GM21786 (cell line): ENCODE measurements at regions not wholly inside any gene's neighbourhood (a gene's known extent, or its start where the extent isn't known, plus 50 kb on each side); places are given as distances from the start of the nearest gene placed in this dataset.

Experiments used
- ATAC-seq: cut with Tn5 transposase; IDR thresholded peaks from one replicate; pipeline ENCODE4 v1.9.1; 2021; ENCODE audit not compliant: unreplicated experiment

DNA sequence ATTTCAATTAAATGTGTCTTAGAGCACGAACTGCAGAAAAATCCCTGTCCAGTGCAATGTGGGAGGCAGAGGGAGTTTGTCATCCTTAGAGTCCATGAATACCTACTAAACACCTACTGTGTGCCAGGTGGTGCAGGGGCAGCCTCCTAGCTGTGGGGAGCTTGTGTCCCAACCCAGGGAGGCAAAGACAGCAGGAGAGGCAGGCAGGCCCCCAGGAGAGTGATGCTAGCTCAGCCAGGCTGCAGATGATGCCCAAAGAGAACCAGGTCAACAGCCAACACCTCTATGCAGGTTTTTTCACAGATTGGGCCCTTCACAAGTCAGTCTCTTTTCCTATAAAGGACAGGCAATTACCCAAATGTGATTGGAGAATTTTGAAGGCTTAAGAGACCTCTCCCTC is 108.2 kb upstream of the UQCRFS1 start:
- ATAC-seq, result no peak

DNA sequence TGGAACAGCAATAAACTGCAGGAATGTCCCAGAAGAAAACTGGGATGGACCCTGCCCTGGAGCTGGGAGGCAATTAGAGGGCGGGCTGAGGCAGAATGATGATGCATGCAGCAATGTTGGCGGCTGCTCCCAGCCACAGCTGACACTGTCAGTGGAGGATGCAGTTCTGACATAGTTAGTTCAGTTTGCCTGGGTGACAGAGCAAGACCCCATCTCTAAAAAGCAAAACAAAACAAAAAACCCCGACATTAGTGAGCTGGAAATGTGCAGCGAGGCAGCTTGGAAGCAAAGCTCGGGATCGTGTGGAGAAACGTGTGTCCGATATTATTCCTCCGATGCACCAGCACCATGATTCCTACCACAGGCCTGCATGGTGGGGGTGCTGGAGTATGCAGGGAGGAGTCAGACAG is 110.1 kb upstream of the UQCRFS1 start:
- no peak for ATAC-seq

DNA sequence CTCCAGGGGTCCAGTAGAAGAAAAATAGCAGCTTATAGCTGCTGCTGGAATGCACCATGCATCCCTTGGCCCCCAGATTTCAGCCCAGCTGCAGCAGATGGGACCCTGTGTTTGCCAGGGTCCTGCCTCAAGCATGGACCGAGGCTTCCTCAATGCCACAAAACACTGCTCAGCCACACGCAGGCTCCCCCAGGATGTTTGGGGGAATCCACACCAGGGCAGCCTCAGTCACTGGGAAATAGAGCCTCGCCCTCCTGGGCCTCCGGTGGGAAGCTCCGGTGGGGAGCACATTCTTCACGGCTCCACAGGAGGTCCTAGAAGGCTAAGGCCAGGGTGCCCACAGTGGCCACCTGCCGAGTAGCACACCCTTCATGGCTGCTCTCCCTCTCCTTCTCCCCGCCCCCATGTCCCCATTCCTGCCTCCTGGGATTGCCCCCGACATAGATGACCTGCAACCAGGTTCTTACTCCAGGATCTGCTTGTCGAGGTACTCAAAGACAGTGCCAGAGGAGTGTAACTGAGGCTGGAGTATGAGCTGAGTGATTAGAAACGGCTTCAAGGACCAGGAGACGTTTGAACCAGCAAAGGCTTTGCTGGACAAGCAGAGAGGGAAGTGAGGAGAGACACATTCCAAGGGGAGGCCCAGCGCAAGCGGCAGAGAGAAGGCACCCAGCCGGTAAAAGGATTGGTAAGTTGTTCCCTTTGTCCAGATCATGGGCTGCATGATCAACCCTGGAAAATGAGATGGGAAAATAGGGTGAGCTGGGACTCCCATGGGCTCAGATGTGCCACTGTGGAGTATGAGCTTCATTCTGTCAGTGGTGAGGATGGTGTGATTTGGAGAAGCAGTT is 110.7 kb upstream of the UQCRFS1 start:
- ATAC-seq, result no peak

DNA sequence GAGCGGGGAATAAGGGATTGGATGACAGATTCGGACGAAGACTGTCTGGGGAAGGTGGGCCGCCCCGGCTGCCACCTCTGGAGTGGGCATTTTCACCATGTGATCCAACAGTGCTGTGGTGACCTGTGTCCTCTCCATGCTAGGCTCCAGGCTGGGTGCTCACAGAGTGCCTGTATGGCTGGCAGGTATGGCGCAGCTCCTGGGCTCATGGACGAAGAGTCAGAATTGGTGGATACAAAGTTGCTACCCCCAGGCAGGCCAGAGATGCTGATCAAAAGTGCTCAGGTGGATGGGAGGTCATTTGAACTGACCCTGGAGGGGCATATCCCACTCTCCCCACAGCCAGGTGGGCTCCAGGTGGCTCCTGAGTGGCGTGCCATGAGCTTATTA is 111.3 kb upstream of the UQCRFS1 start:
- no peak for ATAC-seq

DNA sequence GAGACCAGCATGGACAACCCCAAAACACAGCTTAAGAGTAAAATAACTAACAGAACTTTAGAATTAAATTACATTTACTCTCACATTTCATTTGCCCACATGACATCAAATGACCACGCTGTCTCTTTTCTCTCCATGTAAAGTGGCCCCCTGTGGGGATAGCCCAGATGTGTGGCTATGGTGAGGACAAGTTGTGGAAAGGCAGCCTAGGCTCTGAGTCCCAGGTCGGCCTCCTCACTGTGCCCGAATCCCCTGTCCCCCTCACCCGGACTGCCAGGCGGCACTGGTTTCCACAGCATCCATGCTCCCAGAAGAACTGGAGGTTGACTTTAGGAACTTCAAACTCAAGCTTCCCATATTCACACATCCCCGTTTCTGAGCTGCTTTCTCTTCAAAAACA is 111.8 kb upstream of the UQCRFS1 start:
- ATAC-seq, result no peak

DNA sequence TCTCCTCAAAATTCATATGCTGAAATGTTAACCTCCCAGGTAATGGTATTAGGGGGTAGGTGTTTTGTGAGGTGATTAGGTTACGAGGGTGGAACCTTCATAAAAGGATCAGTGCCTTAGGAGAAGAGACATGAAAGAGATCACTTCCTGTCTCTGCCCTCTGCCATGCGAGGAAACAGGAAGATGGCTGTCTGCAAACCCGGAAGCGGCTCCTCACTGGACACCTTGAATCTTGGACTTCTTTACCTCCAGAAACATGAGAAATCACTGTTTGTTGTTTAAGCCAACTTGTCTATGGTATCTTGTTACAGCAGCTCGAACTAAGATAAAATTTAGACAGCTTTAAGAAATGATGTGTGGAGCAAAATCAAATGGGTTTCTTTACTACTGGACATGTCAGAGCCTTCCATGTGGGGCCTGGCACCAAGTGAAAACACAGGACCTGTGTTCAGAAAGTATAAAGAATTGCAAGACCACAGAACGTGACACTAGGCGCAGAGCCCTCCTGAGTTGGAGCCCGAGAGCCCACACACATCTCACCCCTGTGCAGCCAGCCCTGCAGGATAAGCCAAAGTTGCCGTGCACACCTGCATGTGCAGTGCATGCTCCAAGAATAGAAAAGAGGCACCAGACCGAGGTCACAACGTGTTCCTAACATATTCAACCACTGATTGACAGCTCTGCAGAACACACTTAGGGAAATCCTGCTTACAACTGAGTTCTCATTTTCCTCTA is 112.5 kb upstream of the UQCRFS1 start:
- no peak for ATAC-seq

DNA sequence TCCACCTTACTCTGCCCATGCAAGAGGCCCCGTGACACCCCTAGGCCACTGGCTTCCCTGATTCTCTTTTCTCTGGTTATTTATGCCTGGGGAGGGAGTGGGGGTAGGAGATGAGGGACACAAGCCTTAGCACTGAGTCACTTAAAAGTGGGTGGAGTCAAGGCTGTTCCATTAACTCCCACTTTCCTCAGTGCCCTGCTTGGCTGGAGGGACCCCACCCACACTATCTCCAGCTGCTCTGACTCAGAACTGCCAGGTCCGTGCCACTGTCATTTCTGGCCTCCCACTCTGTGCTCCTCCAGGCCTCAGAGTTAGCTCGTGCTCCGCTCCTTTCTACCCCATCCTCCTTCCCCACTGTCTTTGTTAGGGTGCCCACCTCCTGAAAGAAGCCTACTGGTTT is 113.4 kb upstream of the UQCRFS1 start:
- no peak for ATAC-seq

DNA sequence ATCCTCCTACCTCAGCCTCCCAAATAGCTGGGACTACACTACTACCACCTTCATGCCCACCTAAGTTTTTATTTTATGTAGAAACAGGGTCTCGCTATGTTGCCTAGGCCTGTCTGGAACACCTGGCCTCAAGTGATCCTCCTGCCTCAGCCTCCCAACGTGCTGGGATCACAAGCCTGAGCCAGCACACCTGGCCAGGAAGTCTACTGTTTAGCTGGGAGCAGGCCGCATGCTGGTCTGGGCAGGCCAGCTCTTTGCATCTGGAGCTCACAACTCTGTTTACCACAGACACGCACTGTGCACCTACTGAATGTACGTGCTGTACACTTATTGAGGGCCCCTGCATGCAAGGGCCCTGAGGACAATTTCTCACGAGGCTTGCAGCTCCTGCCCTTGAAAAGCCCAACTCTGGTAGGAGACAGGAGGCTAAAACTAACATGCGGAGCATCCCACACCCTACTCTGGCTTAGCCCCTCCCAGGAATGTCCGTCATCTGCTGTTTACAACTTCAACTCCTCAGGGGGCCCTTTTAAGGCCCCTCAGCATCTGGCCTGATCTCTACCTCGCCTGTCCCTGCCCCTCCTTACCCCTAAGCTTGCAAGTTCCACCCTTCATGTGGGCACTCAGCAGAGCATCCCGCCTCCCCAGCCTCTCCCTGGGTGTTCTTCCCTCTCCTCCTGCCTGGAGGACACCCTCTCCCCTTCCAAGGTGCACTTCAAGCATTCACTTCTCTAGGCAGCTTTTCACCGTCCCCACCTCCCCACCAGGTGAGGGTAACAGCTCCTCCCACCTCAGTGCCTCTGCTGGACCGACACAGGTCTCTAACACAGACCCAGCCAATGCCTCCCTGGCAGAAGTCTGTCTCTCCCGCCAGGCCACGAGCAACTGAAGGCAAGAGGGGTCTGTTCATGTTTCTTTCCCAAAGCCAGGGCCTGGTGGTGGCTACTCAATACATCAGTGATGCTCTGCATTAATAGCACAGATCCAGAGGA is 114.2 kb upstream of the UQCRFS1 start:
- ATAC-seq, result no peak

DNA sequence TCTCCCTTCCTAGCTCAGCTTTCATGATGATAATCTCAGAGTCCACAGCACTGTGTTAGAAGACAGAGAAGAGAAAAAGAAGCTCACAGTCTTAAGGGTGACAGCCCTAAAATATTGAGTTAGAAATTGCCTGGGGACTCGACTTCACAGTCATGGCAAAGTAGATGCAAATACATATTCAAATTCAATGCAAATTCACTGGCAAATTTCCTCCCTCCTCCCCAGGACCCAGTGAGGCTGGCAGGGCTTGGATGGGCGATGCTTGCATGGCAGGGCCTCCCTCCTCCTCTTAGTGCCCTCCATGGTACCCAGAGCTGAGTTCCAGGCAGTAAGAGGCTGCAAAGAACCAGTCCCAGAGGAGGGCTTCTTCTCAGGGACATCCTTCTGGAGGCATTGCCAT is 115.6 kb upstream of the UQCRFS1 start:
- ATAC-seq, result no peak

DNA sequence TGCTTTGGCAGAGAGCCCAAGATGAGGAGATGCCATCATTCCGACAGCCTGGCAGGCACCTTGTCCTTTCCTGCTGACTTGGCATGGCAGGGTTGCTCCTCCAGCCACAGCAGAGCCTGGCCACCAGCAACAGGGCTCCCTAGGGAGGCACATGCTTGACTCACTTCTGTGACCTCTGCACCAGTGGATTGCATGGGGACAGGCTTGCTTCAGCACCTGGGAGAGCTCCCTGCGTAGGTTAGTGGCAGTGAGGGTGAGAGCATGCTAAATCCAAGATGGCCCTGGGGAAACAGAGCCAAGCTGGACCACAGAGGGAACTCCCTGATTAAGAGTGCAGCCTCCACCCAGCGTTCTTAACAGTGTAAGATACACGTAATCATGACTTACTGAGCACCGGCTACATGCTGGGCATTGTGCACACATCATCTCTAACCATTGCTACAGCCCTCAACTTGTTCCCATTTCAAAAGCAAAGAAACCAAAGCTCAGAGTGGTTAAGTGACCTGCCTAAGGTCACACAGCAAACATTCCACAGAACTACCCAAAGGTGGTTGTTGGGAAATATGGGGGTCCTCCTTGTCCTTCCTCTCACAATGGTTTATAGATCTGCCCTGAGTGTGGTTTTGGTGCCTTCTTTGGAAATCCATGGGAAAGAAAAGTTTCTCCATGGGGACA is 116.6 kb upstream of the UQCRFS1 start:
- ATAC-seq, result no peak

DNA sequence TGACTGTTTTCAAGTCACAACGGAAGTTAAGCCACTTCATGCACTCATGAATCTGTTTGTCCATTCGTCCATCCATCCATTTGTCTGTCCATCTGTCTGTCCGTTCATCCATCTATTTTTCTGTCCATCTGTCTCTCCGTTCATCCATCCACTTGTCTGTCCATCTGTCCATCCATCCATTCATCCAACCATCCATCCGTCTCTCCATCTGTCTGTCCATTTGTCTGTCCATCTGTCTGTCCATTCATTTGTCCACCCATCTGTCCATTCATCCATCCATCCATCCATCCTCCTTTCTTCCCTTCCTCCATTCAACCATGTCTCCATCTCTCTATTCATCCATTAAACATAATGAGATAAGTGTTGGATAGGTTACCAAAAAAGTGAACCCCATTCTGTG is 123.5 kb upstream of the UQCRFS1 start:
- no peak for ATAC-seq

DNA sequence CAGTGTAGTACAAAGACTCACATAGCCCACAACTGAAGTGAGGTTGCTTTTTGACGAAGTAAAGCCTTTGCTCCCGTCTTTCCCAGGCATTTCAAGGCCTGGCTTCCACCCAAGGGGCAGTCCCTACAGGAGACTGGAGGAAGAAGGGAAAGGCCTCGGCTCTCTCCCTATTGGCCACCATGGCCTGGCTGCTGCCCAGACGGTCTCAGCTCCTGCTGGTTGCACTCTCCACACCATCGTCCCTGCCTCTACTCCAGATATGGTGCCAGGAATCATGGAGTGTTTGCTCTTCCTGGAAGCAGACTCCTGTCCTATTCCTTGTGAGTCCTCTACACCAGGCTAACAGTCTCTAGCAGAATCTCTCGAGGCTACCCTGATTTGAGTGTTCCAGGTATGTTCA is 124.1 kb upstream of the UQCRFS1 start:
- no peak for ATAC-seq

DNA sequence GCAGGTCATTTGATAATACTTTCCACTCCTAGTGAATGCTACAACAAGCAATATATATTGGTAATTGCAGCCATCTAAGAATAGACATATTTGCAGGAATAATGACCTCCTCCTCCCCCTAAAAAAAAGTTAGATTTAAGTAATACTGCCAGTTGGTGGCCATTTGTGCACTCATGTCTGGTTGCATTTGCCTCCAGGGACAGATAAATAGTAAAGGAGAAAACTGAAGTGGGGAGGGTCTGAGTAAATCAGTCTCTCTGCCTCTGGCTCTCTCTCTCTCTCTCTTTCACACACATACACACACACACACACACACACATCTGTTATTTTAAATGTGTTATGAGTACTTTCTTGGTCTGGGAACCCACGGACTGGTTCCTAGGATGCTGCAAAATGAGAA is 125.5 kb upstream of the UQCRFS1 start:
- no peak for ATAC-seq

DNA sequence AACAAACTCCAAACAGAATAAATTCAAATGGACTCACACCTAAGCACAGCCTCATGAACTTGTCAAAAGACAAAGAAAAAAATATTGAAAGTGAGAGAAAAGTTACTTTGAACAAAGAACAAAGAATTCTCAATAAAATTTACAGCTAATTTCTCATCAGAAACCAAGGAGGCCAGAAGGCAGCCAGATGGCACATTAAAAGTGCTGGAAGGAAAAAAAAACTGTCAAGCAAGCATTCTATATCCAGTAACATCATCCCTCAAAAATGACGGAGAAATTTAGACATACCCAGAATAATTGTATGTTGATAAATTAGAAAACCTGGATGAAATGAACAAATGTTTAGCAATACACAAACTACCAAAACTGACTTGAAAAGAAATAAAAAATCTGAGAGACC is 129.8 kb upstream of the UQCRFS1 start:
- ATAC-seq, result no peak

DNA sequence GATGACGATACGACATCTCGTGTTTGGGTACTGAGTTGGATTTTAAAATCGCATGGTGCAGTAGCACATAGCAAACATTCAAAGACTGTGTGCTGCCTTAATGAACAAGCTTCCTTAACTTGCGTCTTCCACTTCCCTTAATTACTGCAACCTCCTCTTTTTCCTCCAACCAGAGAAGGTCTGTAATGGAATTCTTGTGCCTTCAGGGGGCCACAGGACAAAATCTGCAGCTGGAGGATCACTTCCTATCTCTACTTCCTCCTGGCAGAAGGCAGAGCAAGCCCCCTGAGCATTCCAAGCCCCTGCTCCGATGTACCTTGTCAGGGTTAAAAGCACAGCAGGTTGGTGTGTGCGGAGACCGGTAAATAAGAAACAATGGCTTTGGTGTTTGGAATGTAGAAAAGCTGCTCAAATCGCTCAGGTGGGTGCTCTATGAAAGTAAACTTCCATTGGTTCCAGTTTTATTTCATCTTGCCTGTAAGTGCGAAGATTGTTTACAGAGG is 151.3 kb upstream of the UQCRFS1 start:
- ATAC-seq, result no peak

DNA sequence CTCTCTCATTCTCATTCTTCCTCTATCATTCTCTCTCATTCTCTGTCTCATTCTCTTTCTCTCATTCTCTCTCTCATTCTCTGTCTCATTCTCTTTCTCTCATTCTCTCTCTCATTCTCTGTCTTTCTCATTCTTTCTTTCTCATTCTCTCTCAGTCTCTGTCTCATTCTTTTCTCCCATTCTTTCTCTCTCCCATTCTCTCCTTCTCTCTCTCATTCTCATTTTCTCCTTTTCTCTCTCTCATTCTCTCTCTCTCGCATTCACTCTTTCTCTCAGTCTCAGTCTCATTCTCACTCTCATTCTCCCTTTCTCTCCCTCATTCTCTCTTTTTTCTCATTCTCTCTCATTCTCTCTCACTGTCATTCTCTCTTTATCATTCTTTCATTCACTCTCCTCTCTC is 152.0 kb upstream of the UQCRFS1 start:
- no peak for ATAC-seq

DNA sequence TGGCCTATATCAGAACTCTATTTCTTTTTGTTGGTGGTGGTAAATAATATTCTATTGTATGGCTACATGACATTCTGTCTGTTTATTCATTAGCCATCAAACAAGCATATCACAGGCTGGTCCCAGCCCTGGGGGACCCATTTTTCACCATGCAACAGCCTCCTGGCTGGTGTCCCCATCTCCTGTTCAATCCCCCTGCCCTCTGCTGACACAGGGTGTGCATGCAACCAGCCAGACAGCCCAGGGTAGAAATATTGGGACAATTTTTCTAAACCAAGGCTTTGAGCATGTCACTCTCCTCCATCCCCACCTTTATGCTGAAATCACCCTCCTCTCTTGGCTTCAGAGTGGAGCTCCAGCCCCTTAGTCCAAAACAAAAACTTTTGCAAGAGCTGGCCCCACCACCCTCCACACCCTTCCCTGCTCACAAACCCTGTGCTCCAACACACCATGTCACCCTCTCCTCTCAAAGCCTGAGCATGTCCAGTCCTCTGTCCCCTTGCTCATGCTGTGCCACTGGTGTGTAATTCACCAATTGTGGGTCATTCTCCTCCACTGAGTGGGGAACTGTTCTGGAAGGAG is 153.0 kb upstream of the UQCRFS1 start:
- ATAC-seq, result no peak

DNA sequence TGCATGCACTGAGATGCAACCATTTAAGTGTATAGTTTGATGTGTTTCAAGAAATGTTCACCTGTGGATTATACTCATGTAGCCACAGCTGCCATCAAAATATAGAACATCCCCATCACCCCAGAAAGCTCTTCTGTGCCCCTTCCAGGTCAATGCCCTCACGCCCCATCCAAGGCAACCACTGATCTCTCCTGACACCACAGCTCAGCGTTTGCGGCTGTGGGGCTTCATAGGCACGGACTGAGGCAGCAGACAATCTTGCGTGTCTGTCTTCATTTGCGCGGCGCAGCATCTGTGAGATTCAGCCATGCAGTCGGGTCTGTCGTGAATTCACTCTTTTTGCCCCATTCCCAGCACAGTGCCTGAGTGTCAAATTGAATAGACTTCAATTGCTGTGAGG is 153.8 kb upstream of the UQCRFS1 start:
- no peak for ATAC-seq

DNA sequence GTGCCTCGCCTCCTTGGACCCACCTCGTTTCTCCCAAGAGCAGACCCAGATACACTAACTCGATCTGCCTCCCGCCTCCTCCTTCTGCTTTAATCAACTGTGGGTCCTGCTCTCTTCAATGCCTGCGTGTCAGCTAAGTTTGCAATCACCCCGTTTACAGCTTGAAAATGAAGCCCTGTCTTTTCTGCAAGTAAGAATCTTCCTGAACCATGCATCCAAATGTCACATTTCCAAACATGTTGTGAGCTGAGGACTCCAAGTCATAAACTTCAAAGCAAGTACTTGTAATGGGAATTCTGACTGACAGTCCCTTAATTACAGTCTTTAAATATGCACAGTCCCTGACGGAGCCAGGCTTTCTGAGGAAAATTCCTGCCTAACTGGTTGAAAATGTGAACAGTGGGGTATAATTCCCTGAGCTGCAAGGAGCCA is 154.9 kb upstream of the UQCRFS1 start:
- ATAC-seq, result no peak

DNA sequence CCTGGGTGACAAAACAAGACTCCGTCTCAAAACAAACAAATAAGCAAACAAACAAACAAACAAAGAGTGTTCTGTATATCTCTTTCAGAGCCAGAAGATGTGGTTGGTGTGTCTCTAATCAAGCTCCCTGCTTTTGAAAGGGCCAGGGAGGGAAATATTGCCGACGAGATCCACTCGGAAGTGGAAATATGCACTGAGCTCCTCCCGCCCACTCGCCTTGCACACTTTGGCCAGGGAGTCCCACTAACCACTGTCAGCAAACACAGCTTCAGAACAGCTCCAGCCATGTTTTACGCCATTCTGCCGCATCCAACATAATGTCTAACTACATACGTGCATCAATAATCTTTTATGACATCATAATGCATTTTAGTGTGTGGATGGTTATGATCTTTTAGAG is 155.5 kb upstream of the VSTM2B start:
- ATAC-seq, result no peak
